B cell (primary cell): ENCODE measurements at regions not wholly inside any gene's neighbourhood (a gene's known extent, or its start where the extent isn't known, plus 50 kb on each side); places are given as distances from the start of the nearest gene placed in this dataset.

Source experiments
- CTCF ChIP-seq: fragments of 200-600 bp; IDR thresholded peaks from one replicate; pipeline ENCODE4 v1.8.0; 2022; ENCODE audit warnings: antibody characterized with exemption, mild to moderate bottlenecking
- EZH2 ChIP-seq: IDR thresholded peaks from 2 replicates; pipeline ENCODE4 v1.6.1; 2012; ENCODE audit warnings: borderline replicate concordance, low read depth, mild to moderate bottlenecking, moderate library complexity, low read length; ENCODE audit not compliant: insufficient read depth, poor library complexity, severe bottlenecking

GRCh38 chr7:132672200-132672990 is 96.1 kb upstream of the PLXNA4 start:
- no peak for TF ChIP-seq EZH2
- no peak for TF ChIP-seq CTCF
